GM19463 (cell line): ENCODE measurements at regions not wholly inside any gene's neighbourhood (a gene's known extent, or its start where the extent isn't known, plus 50 kb on each side); places are given as distances from the start of the nearest gene placed in this dataset.
"Not testable (repeated sequence)": the region's sequence is repeated elsewhere in the genome, so short reads cannot be mapped to it uniquely, and the experiment has no call there.

Source experiments
- ATAC-seq: cut with Tn5 transposase; IDR thresholded peaks from one replicate; pipeline ENCODE4 v1.9.1; 2021; ENCODE audit warnings: mild to moderate bottlenecking, moderate library complexity; ENCODE audit not compliant: unreplicated experiment

GRCh38 chr2:5629510-5629909, 62.7 kb upstream of the SOX11 start:
- not testable (repeated sequence) for ATAC-seq

GRCh38 chr2:5637051-5637450, 55.1 kb upstream of the SOX11 start:
- ATAC-seq = not testable (repeated sequence)
